GM18870 (cell line): ENCODE measurements at regions not wholly inside any gene's neighbourhood (a gene's known extent, or its start where the extent isn't known, plus 50 kb on each side); places are given as distances from the start of the nearest gene placed in this dataset.
"Not testable (repeated sequence)": the region's sequence is repeated elsewhere in the genome, so short reads cannot be mapped to it uniquely, and the experiment has no call there.

Experiments
- ATAC-seq: cut with Tn5 transposase; IDR thresholded peaks from one replicate; pipeline ENCODE4 v1.9.1; 2021; ENCODE audit warnings: moderate library complexity; ENCODE audit not compliant: unreplicated experiment

- no peak for ATAC-seq
These were observed 99.2 kb upstream of the PCBD1 start for GRCh38 chr10:70987396-70988130.

GRCh38 chr10:70990156-70990555 lies 101.8 kb upstream of the PCBD1 start:
- ATAC-seq = not testable (repeated sequence)

- ATAC-seq = no peak
These were observed 102.3 kb upstream of the PCBD1 start for GRCh38 chr10:70990681-70991080.

- ATAC-seq = no peak
These were observed 103.1 kb upstream of the PCBD1 start for GRCh38 chr10:70991140-70992124.

GRCh38 chr10:70992436-70992835 lies 104.1 kb upstream of the PCBD1 start:
- ATAC-seq = no peak

GRCh38 chr10:70993051-70993450 lies 104.7 kb upstream of the PCBD1 start:
- no peak for ATAC-seq

- ATAC-seq = no peak
These were observed 108.2 kb upstream of the PCBD1 start for GRCh38 chr10:70996549-70996948.

GRCh38 chr10:70997236-70997635 lies 108.9 kb upstream of the PCBD1 start:
- ATAC-seq = no peak

GRCh38 chr10:70998086-70998485 lies 109.7 kb upstream of the PCBD1 start:
- no peak for ATAC-seq

GRCh38 chr10:71001470-71001869 lies 113.1 kb upstream of the PCBD1 start:
- ATAC-seq = no peak

GRCh38 chr10:71004176-71005075 lies 116.1 kb upstream of the PCBD1 start:
- ATAC-seq = no peak

GRCh38 chr10:71005337-71006305 lies 117.3 kb upstream of the PCBD1 start:
- no peak for ATAC-seq

- no peak for ATAC-seq
These were observed 118.1 kb upstream of the PCBD1 start for GRCh38 chr10:71006506-71006905.

- no peak for ATAC-seq
These were observed 119.2 kb upstream of the PCBD1 start for GRCh38 chr10:71007516-71007915.

- no peak for ATAC-seq
These were observed 119.8 kb upstream of the PCBD1 start for GRCh38 chr10:71008150-71008549.

- no peak for ATAC-seq
These were observed 120.8 kb upstream of the PCBD1 start for GRCh38 chr10:71009126-71009525.

- no peak for ATAC-seq
These were observed 122.4 kb upstream of the PCBD1 start for GRCh38 chr10:71010730-71011129.

- no peak for ATAC-seq
These were observed 122.8 kb upstream of the PCBD1 start for GRCh38 chr10:71011141-71011540.

GRCh38 chr10:71014021-71014805 lies 125.8 kb upstream of the PCBD1 start:
- no peak for ATAC-seq
